PFSK-1 (cell line): ENCODE measurements at regions not wholly inside any gene's neighbourhood (a gene's known extent, or its start where the extent isn't known, plus 50 kb on each side); places are given as distances from the start of the nearest gene placed in this dataset.

Source experiments
- POLR2AphosphoS5 ChIP-seq: IDR thresholded peaks from 2 replicates; pipeline ENCODE4 v1.6.1; 2012; ENCODE audit warnings: low read depth, mild to moderate bottlenecking, control low read depth, low read length, moderate library complexity
- TAF1 ChIP-seq: IDR thresholded peaks from 2 replicates; pipeline ENCODE4 v1.6.1; 2012; ENCODE audit warnings: low read length, control low read depth, borderline replicate concordance; ENCODE audit not compliant: insufficient read depth

- no peak for TF ChIP-seq TAF1
- TF ChIP-seq POLR2AphosphoS5: no peak
Observed at GRCh38 chr6:21393441-21394165, 199.9 kb upstream of the SOX4 start.
